ENCODE measurements at regions not wholly inside any gene's neighbourhood (a gene's known extent, or its start where the extent isn't known, plus 50 kb on each side); places are given as distances from the start of the nearest gene placed in this dataset.

DNA sequence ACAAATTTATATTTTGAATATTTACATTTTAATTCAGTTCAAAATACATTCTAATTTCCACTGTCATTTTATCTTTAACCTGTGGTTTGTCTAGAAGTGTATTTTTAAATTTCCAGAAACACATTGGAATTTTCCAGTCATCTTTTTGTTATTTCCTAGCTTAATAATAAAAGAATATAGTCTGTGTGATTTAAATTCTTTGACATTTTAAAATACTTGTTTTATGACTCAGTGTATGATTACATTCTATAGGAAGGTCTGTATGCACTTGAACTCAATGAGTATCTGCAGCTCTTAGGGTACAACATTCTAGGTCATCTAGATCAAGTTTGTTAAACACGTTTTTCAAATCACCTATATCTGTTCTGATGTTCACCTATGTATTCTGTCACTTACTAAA is 88.3 kb upstream of the MBOAT2 start:
- no peak for TF ChIP-seq CTCF (optimal IDR thresholded peaks at IDR 0.05 in 1 of 3, IDR thresholded peaks at IDR 0.05 in 1 of 3, conservative IDR thresholded peaks at IDR 0.05 in 1 of 3; ENCODE audit: extremely low read depth in 1 of 3, insufficient read depth in 2 of 3, low read length in 3 of 3)
- no peak for TF ChIP-seq EZH2 (IDR thresholded peaks at IDR 0.05; ENCODE audit: low read length)

All from keratinocyte (primary cell).